ENCODE measurements at regions not wholly inside any gene's neighbourhood (a gene's known extent, or its start where the extent isn't known, plus 50 kb on each side); places are given as distances from the start of the nearest gene placed in this dataset.

GRCh38 chr19:46945694-46946489 is 73.7 kb upstream of the NPAS1 start:
- Mint-ChIP-seq H3K27me3 (ENCODE audit: insufficient read depth, low read depth) (no peaks in the 10 kb centered on the region), H3K9me3 (no peaks in the 10 kb centered on the region), H3K27ac (peak overlapping the region; percentile 74), H3K4me3 (no peak overlapping the region), H3K36me3 (peaks cover 33% of the 10 kb centered on the region), H3K4me1 (peaks cover 38% of the 10 kb centered on the region)
- no peak for DNase-seq (ENCODE audit: low spot score)
- Histone ChIP-seq H3K79me2 (ENCODE audit: low read depth) (peaks cover 68% of the 10 kb centered on the region), H4K20me1 (ENCODE audit: low read depth) (peaks cover 42% of the 10 kb centered on the region), H3K36me3 (peaks cover 5% of the 10 kb centered on the region), H3F3A (ENCODE audit: low read depth) (peaks cover 20% of the 10 kb centered on the region), H2AFZ (replicated peaks) (no peak overlapping the region), H3K9ac (no peak overlapping the region), H3K9me3 (ENCODE audit: low read depth) (no peaks in the 10 kb centered on the region), H3K27me3 (no peaks in the 10 kb centered on the region), H3K4me2 (peak overlapping the region; percentile 62), H3K4me1 (peaks cover 17% of the 10 kb centered on the region), H3K27ac (peak overlapping the region; percentile 22), H3K4me3 (no peak overlapping the region)
- TF ChIP-seq EZH2phosphoT487 (IDR thresholded peaks at IDR 0.05) (no peak), CTCF (IDR thresholded peaks at IDR 0.05) (no peak), EZH2 (IDR thresholded peaks at IDR 0.05) (no peak)

GRCh38 chr19:46946611-46947238 is 72.9 kb upstream of the NPAS1 start:
- no peak overlapping the region for H3K27ac ChIP-seq
- H3K4me1 Mint-ChIP-seq = peaks cover 42% of the 10 kb centered on the region
- H3K4me3 Mint-ChIP-seq = no peak overlapping the region

GRCh38 chr19:46947866-46948265 is 71.8 kb upstream of the NPAS1 start:
- peaks cover 76% of the 10 kb centered on the region for H3K79me2 ChIP-seq (ENCODE audit: low read depth)
- H3K27ac ChIP-seq = no peak overlapping the region
- DNase-seq (ENCODE audit: low spot score) = no peak
- no peak overlapping the region for H3K4me3 ChIP-seq
- H3K9me3 ChIP-seq (ENCODE audit: low read depth) = no peaks in the 10 kb centered on the region
- H3K27ac Mint-ChIP-seq = no peak overlapping the region
- H3K36me3 ChIP-seq = peaks cover 5% of the 10 kb centered on the region
- peaks cover 20% of the 10 kb centered on the region for H3F3A ChIP-seq (ENCODE audit: low read depth)
- no peak overlapping the region for H3K4me2 ChIP-seq
- H3K9ac ChIP-seq = no peak overlapping the region
- TF ChIP-seq EZH2phosphoT487 (IDR thresholded peaks at IDR 0.05) (no peak), EZH2 (IDR thresholded peaks at IDR 0.05) (no peak), CTCF (IDR thresholded peaks at IDR 0.05) (no peak)
- H3K4me3 Mint-ChIP-seq = no peak overlapping the region
- no peaks in the 10 kb centered on the region for H3K27me3 ChIP-seq
- no peak overlapping the region for H2AFZ ChIP-seq (replicated peaks)
- peaks cover 48% of the 10 kb centered on the region for H4K20me1 ChIP-seq (ENCODE audit: low read depth)
- H3K4me1 ChIP-seq = peaks cover 17% of the 10 kb centered on the region
- H3K36me3 Mint-ChIP-seq = peaks cover 26% of the 10 kb centered on the region
- no peaks in the 10 kb centered on the region for H3K27me3 Mint-ChIP-seq (ENCODE audit: insufficient read depth, low read depth)
- H3K9me3 Mint-ChIP-seq = no peaks in the 10 kb centered on the region
- peaks cover 40% of the 10 kb centered on the region for H3K4me1 Mint-ChIP-seq

More at GRCh38 chr19:46946611-46947238, 72.9 kb upstream of the NPAS1 start:
- Mint-ChIP-seq H3K9me3 (no peaks in the 10 kb centered on the region), H3K27me3 (ENCODE audit: insufficient read depth, low read depth) (no peaks in the 10 kb centered on the region), H3K36me3 (peaks cover 30% of the 10 kb centered on the region), H3K27ac (no peak overlapping the region)
- Histone ChIP-seq H3K9ac (no peak overlapping the region), H3K36me3 (peaks cover 5% of the 10 kb centered on the region), H3F3A (ENCODE audit: low read depth) (peaks cover 20% of the 10 kb centered on the region), H2AFZ (replicated peaks) (no peak overlapping the region), H3K27me3 (no peaks in the 10 kb centered on the region), H3K4me1 (peaks cover 17% of the 10 kb centered on the region), H3K4me3 (no peak overlapping the region), H3K9me3 (ENCODE audit: low read depth) (no peaks in the 10 kb centered on the region), H4K20me1 (ENCODE audit: low read depth) (peaks cover 49% of the 10 kb centered on the region), H3K79me2 (ENCODE audit: low read depth) (peaks cover 72% of the 10 kb centered on the region), H3K4me2 (no peak overlapping the region)
- TF ChIP-seq EZH2phosphoT487 (IDR thresholded peaks at IDR 0.05) = no peak
- no peak for TF ChIP-seq CTCF (IDR thresholded peaks at IDR 0.05)
- TF ChIP-seq EZH2 (IDR thresholded peaks at IDR 0.05) = no peak
- DNase-seq (ENCODE audit: low spot score) = no peak

All from neural progenitor cell (in vitro differentiated cells).